ENCODE measurements at regions not wholly inside any gene's neighbourhood (a gene's known extent, or its start where the extent isn't known, plus 50 kb on each side); places are given as distances from the start of the nearest gene placed in this dataset.
"Not testable (repeated sequence)": the region's sequence is repeated elsewhere in the genome, so short reads cannot be mapped to it uniquely, and the experiment has no call there.

DNA sequence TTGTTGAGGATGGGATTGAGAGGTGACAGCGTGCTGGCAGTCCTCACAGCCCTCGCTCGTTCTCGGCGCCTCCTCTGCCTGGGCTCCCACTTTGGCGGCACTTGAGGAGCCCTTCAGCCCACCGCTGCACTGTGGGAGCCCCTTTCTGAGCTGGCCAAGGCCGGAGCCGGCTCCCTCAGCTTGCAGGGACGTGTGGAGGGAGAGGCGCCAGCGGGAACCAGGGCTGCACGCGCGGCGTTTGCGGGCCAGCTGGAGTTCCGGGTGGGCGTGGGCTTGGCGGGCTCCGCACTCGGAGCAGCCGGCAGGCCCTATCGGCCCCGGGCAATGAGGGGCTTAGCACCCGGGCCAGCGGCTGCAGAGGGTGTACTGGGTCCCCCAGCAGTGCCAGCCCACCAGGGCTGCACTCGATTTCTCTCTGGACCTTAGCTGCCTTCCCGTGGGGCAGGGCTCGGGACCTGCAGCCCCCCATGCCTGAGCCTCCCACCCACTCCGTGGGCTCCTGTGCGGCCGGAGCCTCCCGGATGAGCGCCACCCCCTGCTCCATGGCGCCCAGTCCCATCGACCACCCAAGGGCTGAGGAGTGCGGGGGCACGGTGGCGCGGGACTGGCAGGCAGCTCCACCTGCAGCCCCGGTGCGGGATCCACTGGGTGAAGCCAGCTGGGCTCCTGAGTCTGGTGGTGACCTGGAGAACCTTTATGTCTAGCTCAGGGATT lies 69.3 kb downstream of the GPR85 start:
- TF ChIP-seq, protein P1, sequence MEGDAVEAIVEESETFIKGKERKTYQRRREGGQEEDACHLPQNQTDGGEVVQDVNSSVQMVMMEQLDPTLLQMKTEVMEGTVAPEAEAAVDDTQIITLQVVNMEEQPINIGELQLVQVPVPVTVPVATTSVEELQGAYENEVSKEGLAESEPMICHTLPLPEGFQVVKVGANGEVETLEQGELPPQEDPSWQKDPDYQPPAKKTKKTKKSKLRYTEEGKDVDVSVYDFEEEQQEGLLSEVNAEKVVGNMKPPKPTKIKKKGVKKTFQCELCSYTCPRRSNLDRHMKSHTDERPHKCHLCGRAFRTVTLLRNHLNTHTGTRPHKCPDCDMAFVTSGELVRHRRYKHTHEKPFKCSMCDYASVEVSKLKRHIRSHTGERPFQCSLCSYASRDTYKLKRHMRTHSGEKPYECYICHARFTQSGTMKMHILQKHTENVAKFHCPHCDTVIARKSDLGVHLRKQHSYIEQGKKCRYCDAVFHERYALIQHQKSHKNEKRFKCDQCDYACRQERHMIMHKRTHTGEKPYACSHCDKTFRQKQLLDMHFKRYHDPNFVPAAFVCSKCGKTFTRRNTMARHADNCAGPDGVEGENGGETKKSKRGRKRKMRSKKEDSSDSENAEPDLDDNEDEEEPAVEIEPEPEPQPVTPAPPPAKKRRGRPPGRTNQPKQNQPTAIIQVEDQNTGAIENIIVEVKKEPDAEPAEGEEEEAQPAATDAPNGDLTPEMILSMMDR (IDR thresholded peaks at IDR 0.05) = not testable (repeated sequence)
- TF ChIP-seq POLR2A (IDR thresholded peaks at IDR 0.05) = not testable (repeated sequence)

Data from uterus (tissue), 2 donors.